Tibial nerve (tissue), 4 donors: ENCODE measurements at regions not wholly inside any gene's neighbourhood (a gene's known extent, or its start where the extent isn't known, plus 50 kb on each side); places are given as distances from the start of the nearest gene placed in this dataset.

ENCODE experiments used
- DNase-seq, 2 donors: peaks; one replicate each; pipeline ENCODE4 v3.0.0-alpha.2; 2019; ENCODE audit warnings: low spot score in 2 of 2
- H3K27ac ChIP-seq, 4 donors: fragments of 200-600 bp; sonication (generic) in 3 of 4; one replicate each; pipeline ENCODE4 v1.5.1; 2017 to 2019; ENCODE audit warnings: mild to moderate bottlenecking in 1 of 4
- H3K27me3 ChIP-seq, 2 donors: fragments of 200-600 bp; sonication (generic) in 1 of 2; one replicate each; pipeline versions ENCODE4 v1.5.1 to v1.6.0; 2017 to 2019
- H3K36me3 ChIP-seq, 3 donors: fragments of 200-600 bp; sonication (generic); one replicate each; pipeline ENCODE4 v1.5.1; 2018 to 2019
- H3K4me1 ChIP-seq, 4 donors: fragments of 200-600 bp; sonication (generic) in 3 of 4; one replicate each; pipeline ENCODE4 v1.5.1; 2017 to 2019
- H3K4me3 ChIP-seq, 4 donors: fragments of 200-600 bp; sonication (generic) in 3 of 4; one replicate each; pipeline ENCODE4 v1.5.1; 2017 to 2019; ENCODE audit warnings: mild to moderate bottlenecking in 1 of 4, moderate library complexity in 1 of 4
- H3K9me3 ChIP-seq, 4 donors: fragments of 200-600 bp; sonication (generic) in 3 of 4; one replicate each; pipeline ENCODE4 v1.5.1; 2017 to 2019
- CTCF ChIP-seq, 5 experiments: fragments of 200-600 bp in 3 of 5; fragments of 450-650 bp in 2 of 5; sonication (generic) in 3 of 5; IDR thresholded peaks; one replicate each; pipeline ENCODE4 v1.5.1; 2016 to 2019; ENCODE audit warnings: antibody characterized with exemption in 5 of 5, mild to moderate bottlenecking in 3 of 5, moderate library complexity in 2 of 5
- EP300 ChIP-seq, 2 donors: sonication (generic); formaldehyde crosslinking; IDR thresholded peaks; one replicate each; pipeline ENCODE4 v1.6.1; 2017; ENCODE audit warnings: antibody characterized with exemption in 2 of 2, mild to moderate bottlenecking in 1 of 2
- POLR2A ChIP-seq, 2 donors: fragments of 450-650 bp; IDR thresholded peaks; one replicate each; pipeline ENCODE4 v1.6.1; 2017; ENCODE audit warnings: antibody characterized with exemption in 2 of 2, mild to moderate bottlenecking in 2 of 2, moderate library complexity in 2 of 2
- WGBS, 2 donors: methylation state at CpG; one replicate each; pipeline ENCODE4 v1.1.5; 2018; 5-methylcytosine and 5-hydroxymethylcytosine counted together

- no peak for TF ChIP-seq CTCF (IDR thresholded peaks at IDR 0.05)
- TF ChIP-seq POLR2A (IDR thresholded peaks at IDR 0.05) = no peak
- no peak for TF ChIP-seq EP300 (IDR thresholded peaks at IDR 0.05)
- Histone ChIP-seq H3K36me3 (no peaks in the 10 kb centered on the region), H3K27ac (no peak overlapping the region), H3K4me1 (peaks cover 0 to 10% (median 0%) of the 10 kb centered on the region in 4 donors), H3K9me3 (no peaks in the 10 kb centered on the region), H3K27me3 (no peaks in the 10 kb centered on the region), H3K4me3 (no peak overlapping the region)
- no peak for DNase-seq
- whole genome bisulfite sequencing, 2 donors = 81 to 83% methylated on average over 2 of the region's 2 CpGs
Observed at GRCh38 chr5:53358794-53359193, 121.6 kb upstream of the FST start.

- H3K27ac ChIP-seq = no peak overlapping the region
- no peaks in the 10 kb centered on the region for H3K9me3 ChIP-seq
- no peaks in the 10 kb centered on the region for H3K27me3 ChIP-seq
- peaks cover 0 to 16% (median 0%) of the 10 kb centered on the region in 4 donors for H3K4me1 ChIP-seq
- no peak for DNase-seq
- H3K36me3 ChIP-seq = no peaks in the 10 kb centered on the region
- WGBS, 2 donors = 42 to 52% methylated on average over 4 of the region's 4 CpGs
- TF ChIP-seq CTCF (IDR thresholded peaks at IDR 0.05) (no peak), EP300 (IDR thresholded peaks at IDR 0.05) (peak in 1 of 2 donors; percentile 36)
- H3K4me3 ChIP-seq = no peak overlapping the region
Observed at GRCh38 chr5:53359916-53360517, 120.4 kb upstream of the FST start.

GRCh38 chr5:53360811-53361210 is 119.6 kb upstream of the FST start:
- Histone ChIP-seq H3K9me3 (no peaks in the 10 kb centered on the region), H3K27me3 (no peaks in the 10 kb centered on the region), H3K36me3 (no peaks in the 10 kb centered on the region), H3K27ac (no peak overlapping the region), H3K4me1 (peaks cover 0 to 16% (median 0%) of the 10 kb centered on the region in 4 donors), H3K4me3 (no peak overlapping the region)
- no peak for DNase-seq
- no peak for TF ChIP-seq EP300 (IDR thresholded peaks at IDR 0.05)
- no peak for TF ChIP-seq POLR2A (IDR thresholded peaks at IDR 0.05)
- no peak for TF ChIP-seq CTCF (IDR thresholded peaks at IDR 0.05)

GRCh38 chr5:53361708-53362107 is 118.7 kb upstream of the FST start:
- Histone ChIP-seq H3K36me3 (no peaks in the 10 kb centered on the region), H3K4me1 (peaks cover 0 to 16% (median 0%) of the 10 kb centered on the region in 4 donors), H3K27me3 (no peaks in the 10 kb centered on the region), H3K9me3 (no peaks in the 10 kb centered on the region), H3K27ac (no peak overlapping the region), H3K4me3 (no peak overlapping the region)
- 89 to 90% methylated on average over 4 of the region's 4 CpGs for WGBS, 2 donors
- TF ChIP-seq POLR2A (IDR thresholded peaks at IDR 0.05) = no peak
- TF ChIP-seq CTCF (IDR thresholded peaks at IDR 0.05) = no peak
- no peak for TF ChIP-seq EP300 (IDR thresholded peaks at IDR 0.05)
- DNase-seq = no peak

GRCh38 chr5:53362521-53362941 is 117.9 kb upstream of the FST start:
- H3K4me3 ChIP-seq = no peak overlapping the region
- no peak for DNase-seq
- H3K9me3 ChIP-seq = no peaks in the 10 kb centered on the region
- peaks cover 0 to 16% (median 0%) of the 10 kb centered on the region in 4 donors for H3K4me1 ChIP-seq
- no peak overlapping the region for H3K27ac ChIP-seq
- H3K36me3 ChIP-seq = no peaks in the 10 kb centered on the region
- TF ChIP-seq EP300 (IDR thresholded peaks at IDR 0.05) (no peak), POLR2A (IDR thresholded peaks at IDR 0.05) (no peak), CTCF (IDR thresholded peaks at IDR 0.05) (no peak)
- 41 to 44% methylated on average over 5 of the region's 5 CpGs for WGBS, 2 donors
- no peaks in the 10 kb centered on the region for H3K27me3 ChIP-seq
